GM12865 (cell line): ENCODE measurements at regions not wholly inside any gene's neighbourhood (a gene's known extent, or its start where the extent isn't known, plus 50 kb on each side); places are given as distances from the start of the nearest gene placed in this dataset.

Source experiments
- DNase-seq: peaks from one replicate; pipeline ENCODE4 v3.0.0; 2010; ENCODE audit warnings: low read depth
- H3K4me3 ChIP-seq: 2 replicates; pipeline ENCODE4 v1.5.1; 2011; ENCODE audit warnings: mild to moderate bottlenecking, low read depth, low read length, control low read depth
- TF ChIP-seq, protein P1 (sequence below): IDR thresholded peaks from 2 replicates; pipeline ENCODE4 v1.5.1; 2011; ENCODE audit warnings: low read length, control low read depth, low read depth, inconsistent platforms; ENCODE audit not compliant: insufficient read depth; ENCODE audit errors: missing control alignments

DNA sequence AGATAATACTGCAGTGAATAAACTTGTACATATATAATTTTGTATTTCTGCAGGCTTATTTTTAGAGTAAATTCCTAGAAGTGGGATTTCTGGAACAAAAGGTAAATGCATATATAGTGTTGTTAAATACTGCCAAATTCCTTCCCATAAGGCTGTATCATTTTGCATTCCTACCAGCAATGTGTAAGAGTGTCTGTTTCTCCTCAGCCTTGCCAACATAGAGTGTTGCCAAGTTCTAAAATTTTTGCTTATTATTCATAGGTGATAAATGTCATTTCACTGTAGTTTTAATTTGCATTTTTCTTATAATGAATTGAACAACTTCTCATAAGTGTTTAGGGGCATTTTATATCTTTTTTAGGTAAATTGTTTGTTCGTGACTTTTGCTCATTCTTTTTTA lies 174.2 kb upstream of the ZBED5 start:
- TF ChIP-seq, protein P1, sequence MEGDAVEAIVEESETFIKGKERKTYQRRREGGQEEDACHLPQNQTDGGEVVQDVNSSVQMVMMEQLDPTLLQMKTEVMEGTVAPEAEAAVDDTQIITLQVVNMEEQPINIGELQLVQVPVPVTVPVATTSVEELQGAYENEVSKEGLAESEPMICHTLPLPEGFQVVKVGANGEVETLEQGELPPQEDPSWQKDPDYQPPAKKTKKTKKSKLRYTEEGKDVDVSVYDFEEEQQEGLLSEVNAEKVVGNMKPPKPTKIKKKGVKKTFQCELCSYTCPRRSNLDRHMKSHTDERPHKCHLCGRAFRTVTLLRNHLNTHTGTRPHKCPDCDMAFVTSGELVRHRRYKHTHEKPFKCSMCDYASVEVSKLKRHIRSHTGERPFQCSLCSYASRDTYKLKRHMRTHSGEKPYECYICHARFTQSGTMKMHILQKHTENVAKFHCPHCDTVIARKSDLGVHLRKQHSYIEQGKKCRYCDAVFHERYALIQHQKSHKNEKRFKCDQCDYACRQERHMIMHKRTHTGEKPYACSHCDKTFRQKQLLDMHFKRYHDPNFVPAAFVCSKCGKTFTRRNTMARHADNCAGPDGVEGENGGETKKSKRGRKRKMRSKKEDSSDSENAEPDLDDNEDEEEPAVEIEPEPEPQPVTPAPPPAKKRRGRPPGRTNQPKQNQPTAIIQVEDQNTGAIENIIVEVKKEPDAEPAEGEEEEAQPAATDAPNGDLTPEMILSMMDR: no peak
- DNase-seq: no peak
- H3K4me3 ChIP-seq: no peak overlapping the region

DNA sequence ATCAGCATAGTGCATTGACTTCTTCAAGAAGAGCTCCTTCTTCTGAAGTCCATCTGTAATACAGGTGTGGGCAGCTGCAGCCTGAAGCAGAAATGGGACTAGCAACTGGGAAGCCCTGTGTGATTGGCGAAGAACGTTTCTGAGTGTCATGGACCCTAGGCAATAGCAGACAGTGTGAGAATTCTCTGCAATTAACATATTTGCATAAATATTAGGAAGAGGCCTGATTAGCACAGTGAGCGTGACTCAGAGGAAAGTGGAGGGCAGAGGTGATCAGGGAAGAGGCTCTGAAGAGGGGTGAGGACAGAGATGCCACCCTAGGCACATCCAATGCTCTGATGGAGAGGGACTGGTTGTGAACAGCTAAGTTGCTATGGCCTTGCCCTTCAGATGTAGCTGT lies 171.2 kb upstream of the ZBED5 start:
- no peak overlapping the region for H3K4me3 ChIP-seq
- TF ChIP-seq, protein P1: no peak
- DNase-seq: no peak

DNA sequence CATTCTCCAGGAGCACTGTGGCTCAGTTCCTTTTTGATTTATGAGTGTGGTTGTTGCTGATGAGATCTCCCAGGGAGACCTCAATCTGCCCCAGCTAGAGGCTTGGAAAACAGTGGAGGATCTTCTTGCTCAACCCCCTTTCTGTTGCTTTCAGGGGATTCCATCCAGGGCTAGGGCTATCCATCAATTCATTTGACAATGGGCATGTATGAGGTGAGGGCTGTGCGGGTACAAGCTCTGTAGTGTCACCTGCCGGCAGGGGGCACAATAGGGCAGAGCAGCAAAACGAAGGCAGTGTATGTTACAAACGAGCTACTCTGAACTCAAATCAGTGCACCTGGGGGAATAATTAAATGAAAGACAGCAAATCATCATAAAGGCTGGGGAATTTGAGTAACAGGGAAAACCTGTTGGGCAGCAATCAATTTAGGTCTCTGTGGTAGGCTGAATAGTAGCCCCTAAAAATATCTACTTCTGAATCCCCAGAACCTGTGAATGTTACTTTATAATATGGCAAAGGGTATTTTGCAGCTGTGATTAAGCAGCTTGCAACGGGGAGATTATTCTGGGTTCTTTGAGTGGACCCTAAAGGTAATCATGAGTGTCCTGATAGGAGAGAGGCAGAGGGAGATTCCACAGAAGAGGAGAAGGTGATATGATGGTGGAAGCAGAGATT lies 170.3 kb upstream of the ZBED5 start:
- DNase-seq: peak; percentile 75
- H3K4me3 ChIP-seq: no peak overlapping the region
- TF ChIP-seq, protein P1: peak; percentile 83

DNA sequence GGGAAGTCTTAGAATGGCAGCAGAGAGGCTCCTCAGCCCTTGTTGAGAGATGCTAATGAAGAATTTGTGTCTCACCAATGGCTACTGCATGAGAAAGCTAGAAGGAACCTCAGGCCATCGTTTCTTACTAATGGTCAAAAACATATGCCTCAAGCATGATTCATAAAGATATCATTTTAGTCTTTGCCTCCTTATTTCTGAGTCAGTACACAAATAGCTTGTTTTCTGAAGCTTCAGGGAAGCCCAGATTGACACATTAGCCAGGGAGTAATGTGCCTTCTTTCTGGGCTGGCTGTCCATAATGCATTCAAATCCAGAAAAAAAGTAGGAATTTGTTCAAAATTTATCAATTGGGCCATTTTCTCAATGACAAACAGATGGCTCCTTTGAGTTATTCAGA lies 169.4 kb upstream of the ZBED5 start:
- TF ChIP-seq, protein P1: no peak
- DNase-seq: no peak

DNA sequence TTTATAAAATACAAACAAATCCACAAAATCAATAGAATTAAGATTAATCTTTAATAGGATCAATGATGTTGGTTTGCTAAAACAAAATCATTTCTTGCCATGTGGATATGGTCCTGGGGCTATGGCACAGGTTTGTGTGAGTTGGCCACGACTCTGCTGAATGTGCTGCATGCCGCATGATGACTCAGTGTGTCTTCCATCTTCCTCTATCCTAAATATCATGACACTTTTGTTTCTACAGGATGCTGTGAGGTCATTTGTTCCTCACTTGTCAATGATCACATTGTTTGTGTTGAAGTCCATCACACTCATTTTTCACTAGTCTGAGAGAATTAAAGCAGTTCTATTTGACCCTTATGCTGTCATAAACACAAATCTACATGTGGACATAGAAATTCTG lies 167.2 kb upstream of the ZBED5 start:
- no peak for DNase-seq
- TF ChIP-seq, protein P1: no peak
- H3K4me3 ChIP-seq: no peak overlapping the region

More for the DNA sequence above, 169.4 kb upstream of the ZBED5 start:
- H3K4me3 ChIP-seq: no peak overlapping the region

DNA sequence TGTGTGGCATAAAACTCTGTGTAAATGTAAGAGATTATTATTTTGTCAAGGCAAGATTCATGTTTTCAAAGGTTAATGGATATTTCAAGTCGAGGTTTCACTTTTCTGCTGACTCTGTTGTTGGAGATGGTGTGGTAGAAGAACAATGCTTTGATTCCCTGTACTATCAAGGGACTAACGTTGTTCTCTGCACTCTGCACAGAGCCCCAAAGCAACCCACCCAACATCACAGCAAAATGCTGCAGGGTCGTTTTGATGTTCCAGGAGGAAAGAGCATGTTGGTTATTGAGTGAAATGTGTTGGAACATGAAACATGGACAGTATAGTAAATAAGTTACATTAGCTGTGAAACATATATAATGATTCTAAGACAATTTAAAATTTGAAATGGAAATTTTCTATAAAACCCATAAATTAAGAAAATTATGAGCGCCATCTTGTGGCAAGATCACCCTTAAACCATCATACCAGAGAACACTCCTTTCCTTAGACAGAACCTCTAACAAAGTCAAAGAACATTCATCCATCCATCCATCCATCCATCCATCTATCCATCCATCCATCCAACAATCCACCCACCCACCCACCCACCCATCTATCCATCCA lies 164.4 kb upstream of the ZBED5 start:
- peak; percentile 24 for DNase-seq
- H3K4me3 ChIP-seq: no peak overlapping the region
- TF ChIP-seq, protein P1: peak; percentile 21

DNA sequence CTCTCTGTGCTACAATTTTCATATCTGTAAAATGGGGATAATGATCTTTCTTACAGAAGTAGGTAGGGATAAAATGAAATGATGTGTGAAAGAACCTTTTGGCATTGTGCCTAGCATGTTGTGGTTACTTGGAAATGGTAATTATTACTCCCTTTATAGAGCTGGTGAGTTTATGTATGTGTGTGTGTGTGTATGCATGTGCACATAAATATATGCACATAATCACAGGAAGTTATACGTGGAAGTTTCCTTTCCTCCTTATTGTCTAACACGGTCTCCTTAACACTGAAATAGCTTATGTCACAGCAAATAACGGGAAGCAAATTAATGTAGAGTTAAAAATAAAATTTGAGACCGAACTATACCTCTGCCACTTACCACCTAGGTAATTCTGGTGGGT lies 163.7 kb upstream of the ZBED5 start:
- H3K4me3 ChIP-seq: no peak overlapping the region
- TF ChIP-seq, protein P1: no peak
- DNase-seq: no peak
